Muscle layer of colon (tissue), 2 donors: ENCODE measurements at regions not wholly inside any gene's neighbourhood (a gene's known extent, or its start where the extent isn't known, plus 50 kb on each side); places are given as distances from the start of the nearest gene placed in this dataset.

Experiments used
- H3K27ac ChIP-seq: one replicate; pipeline ENCODE4 v1.7.0; 2013; ENCODE audit warnings: low read depth, mild to moderate bottlenecking, low read length, moderate library complexity
- H3K27me3 ChIP-seq, 2 donors: one replicate each; pipeline ENCODE4 v1.7.0; 2013; ENCODE audit warnings: low read length in 2 of 2, mild to moderate bottlenecking in 2 of 2; ENCODE audit not compliant: insufficient read depth in 2 of 2, control insufficient read depth in 1 of 2
- H3K36me3 ChIP-seq: one replicate; pipeline ENCODE4 v1.7.0; 2013; ENCODE audit warnings: mild to moderate bottlenecking, low read length; ENCODE audit not compliant: insufficient read depth
- H3K4me1 ChIP-seq: one replicate; pipeline ENCODE4 v1.7.0; 2013; ENCODE audit warnings: mild to moderate bottlenecking, low read length; ENCODE audit not compliant: insufficient read depth
- H3K4me3 ChIP-seq, 2 donors: one replicate each; pipeline ENCODE4 v1.7.0; 2013; ENCODE audit warnings: low read length in 2 of 2, low read depth in 1 of 2, mild to moderate bottlenecking in 1 of 2, moderate library complexity in 1 of 2
- H3K9ac ChIP-seq: one replicate; pipeline ENCODE4 v1.7.0; 2013; ENCODE audit warnings: low read length
- H3K9me3 ChIP-seq: one replicate; pipeline ENCODE4 v1.7.0; 2013; ENCODE audit warnings: mild to moderate bottlenecking, low read length
- donor health status: abdominal sarcoma.
- donor health status: Adenocarcinoma of cecum.

GRCh38 chr4:24116107-24116506 is 226.3 kb upstream of the PPARGC1A start:
- Histone ChIP-seq H3K27me3 (no peaks in the 10 kb centered on the region), H3K27ac (no peak overlapping the region), H3K4me1 (no peaks in the 10 kb centered on the region), H3K9me3 (no peaks in the 10 kb centered on the region), H3K4me3 (no peak overlapping the region), H3K36me3 (no peaks in the 10 kb centered on the region), H3K9ac (no peak overlapping the region)

- H3K36me3 ChIP-seq, result no peaks in the 10 kb centered on the region
- H3K9ac ChIP-seq, result no peak overlapping the region
- no peaks in the 10 kb centered on the region for H3K27me3 ChIP-seq
- H3K4me1 ChIP-seq, result no peaks in the 10 kb centered on the region
- H3K27ac ChIP-seq, result no peak overlapping the region
- H3K9me3 ChIP-seq, result no peaks in the 10 kb centered on the region
- H3K4me3 ChIP-seq, result no peak overlapping the region
Measured at GRCh38 chr4:24114919-24115500, 225.2 kb upstream of the PPARGC1A start.

- H3K9ac ChIP-seq, result no peak overlapping the region
Measured at GRCh38 chr4:24114444-24114843, 224.6 kb upstream of the PPARGC1A start.

GRCh38 chr4:24112466-24112865 is 222.6 kb upstream of the PPARGC1A start:
- Histone ChIP-seq H3K9ac (no peak overlapping the region), H3K9me3 (no peaks in the 10 kb centered on the region), H3K27ac (no peak overlapping the region), H3K36me3 (no peaks in the 10 kb centered on the region), H3K4me1 (no peaks in the 10 kb centered on the region), H3K27me3 (no peaks in the 10 kb centered on the region), H3K4me3 (no peak overlapping the region)

More at GRCh38 chr4:24114444-24114843, 224.6 kb upstream of the PPARGC1A start:
- Histone ChIP-seq H3K27ac (no peak overlapping the region), H3K4me3 (no peak overlapping the region), H3K36me3 (no peaks in the 10 kb centered on the region), H3K9me3 (no peaks in the 10 kb centered on the region), H3K4me1 (no peaks in the 10 kb centered on the region), H3K27me3 (no peaks in the 10 kb centered on the region)

GRCh38 chr4:24108567-24108966 is 218.7 kb upstream of the PPARGC1A start:
- H3K9me3 ChIP-seq, result no peaks in the 10 kb centered on the region
- H3K4me1 ChIP-seq, result no peaks in the 10 kb centered on the region
- no peaks in the 10 kb centered on the region for H3K27me3 ChIP-seq
- no peaks in the 10 kb centered on the region for H3K36me3 ChIP-seq
- H3K27ac ChIP-seq, result no peak overlapping the region
- no peak overlapping the region for H3K4me3 ChIP-seq
- H3K9ac ChIP-seq, result no peak overlapping the region

GRCh38 chr4:24105327-24106038 is 215.6 kb upstream of the PPARGC1A start:
- Histone ChIP-seq H3K9me3 (no peaks in the 10 kb centered on the region), H3K4me3 (no peak overlapping the region), H3K27me3 (no peaks in the 10 kb centered on the region), H3K9ac (no peak overlapping the region), H3K36me3 (no peaks in the 10 kb centered on the region), H3K27ac (no peak overlapping the region), H3K4me1 (no peaks in the 10 kb centered on the region)

- no peaks in the 10 kb centered on the region for H3K4me1 ChIP-seq
- H3K36me3 ChIP-seq, result no peaks in the 10 kb centered on the region
- H3K4me3 ChIP-seq, result no peak overlapping the region
- no peaks in the 10 kb centered on the region for H3K27me3 ChIP-seq
- no peak overlapping the region for H3K27ac ChIP-seq
- H3K9me3 ChIP-seq, result no peaks in the 10 kb centered on the region
- H3K9ac ChIP-seq, result no peak overlapping the region
Measured at GRCh38 chr4:24104158-24104565, 214.3 kb upstream of the PPARGC1A start.

- Histone ChIP-seq H3K4me3 (no peak overlapping the region), H3K27me3 (no peaks in the 10 kb centered on the region), H3K4me1 (no peaks in the 10 kb centered on the region), H3K9ac (no peak overlapping the region), H3K9me3 (no peaks in the 10 kb centered on the region), H3K36me3 (no peaks in the 10 kb centered on the region), H3K27ac (no peak overlapping the region)
Measured at GRCh38 chr4:24103434-24104157, 213.7 kb upstream of the PPARGC1A start.

GRCh38 chr4:24102621-24103020 is 212.8 kb upstream of the PPARGC1A start:
- no peaks in the 10 kb centered on the region for H3K36me3 ChIP-seq
- no peak overlapping the region for H3K27ac ChIP-seq
- H3K9me3 ChIP-seq, result no peaks in the 10 kb centered on the region
- no peaks in the 10 kb centered on the region for H3K4me1 ChIP-seq
- no peaks in the 10 kb centered on the region for H3K27me3 ChIP-seq
- H3K4me3 ChIP-seq, result no peak overlapping the region
- no peak overlapping the region for H3K9ac ChIP-seq

GRCh38 chr4:24096603-24097002 is 206.8 kb upstream of the PPARGC1A start:
- H3K27me3 ChIP-seq, result no peaks in the 10 kb centered on the region

GRCh38 chr4:24094726-24095125 is 204.9 kb upstream of the PPARGC1A start:
- Histone ChIP-seq H3K27me3 (no peaks in the 10 kb centered on the region), H3K4me3 (no peak overlapping the region), H3K4me1 (no peaks in the 10 kb centered on the region), H3K9ac (no peak overlapping the region), H3K27ac (no peak overlapping the region), H3K36me3 (no peaks in the 10 kb centered on the region), H3K9me3 (no peaks in the 10 kb centered on the region)

More at GRCh38 chr4:24096603-24097002, 206.8 kb upstream of the PPARGC1A start:
- Histone ChIP-seq H3K9ac (no peak overlapping the region), H3K36me3 (no peaks in the 10 kb centered on the region), H3K4me3 (no peak overlapping the region), H3K27ac (no peak overlapping the region), H3K4me1 (no peaks in the 10 kb centered on the region), H3K9me3 (no peaks in the 10 kb centered on the region)
